PC-9 (cell line): ENCODE measurements at regions not wholly inside any gene's neighbourhood (a gene's known extent, or its start where the extent isn't known, plus 50 kb on each side); places are given as distances from the start of the nearest gene placed in this dataset.

Experiments used
- CTCF ChIP-seq: fragments of 200-600 bp; sonication (generic); conservative IDR thresholded peaks from 2 replicates; pipeline ENCODE4 v1.6.1; 2017; ENCODE audit warnings: mixed run types, antibody characterized with exemption, mild to moderate bottlenecking, moderate library complexity
- EZH2 ChIP-seq: fragments of 200-600 bp; sonication (generic); IDR thresholded peaks from 2 replicates; pipeline ENCODE4 v1.8.0; 2017; ENCODE audit warnings: antibody characterized with exemption, low read depth

DNA sequence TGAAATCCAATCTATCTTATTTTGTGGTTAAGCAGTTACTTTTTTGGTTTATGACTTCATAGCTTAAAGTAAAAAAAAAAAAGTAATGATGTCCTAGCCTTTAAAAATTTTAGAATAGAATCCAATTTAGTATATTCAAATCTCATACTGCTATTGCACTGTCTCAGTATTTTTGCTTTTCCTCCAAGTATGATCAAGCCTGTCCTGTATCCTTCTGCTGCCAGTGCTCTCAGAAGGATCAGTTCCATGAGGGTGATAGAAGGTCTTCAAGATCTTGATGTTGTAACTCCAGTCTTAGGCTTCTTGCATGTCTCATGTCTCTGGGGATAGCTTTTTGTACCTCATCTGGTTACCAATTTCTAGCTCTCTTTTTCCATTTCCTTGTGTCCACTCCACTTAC is 324.2 kb upstream of the FAR2 start:
- TF ChIP-seq CTCF (no peak), EZH2 (no peak)
